NCI-H345 (cell line): ENCODE measurements at regions not wholly inside any gene's neighbourhood (a gene's known extent, or its start where the extent isn't known, plus 50 kb on each side); places are given as distances from the start of the nearest gene placed in this dataset.
"Not testable (repeated sequence)": the region's sequence is repeated elsewhere in the genome, so short reads cannot be mapped to it uniquely, and the experiment has no call there.

Experiments
- DNase-seq: peaks from one replicate; lab custom pipeline; 2025; lab: John Stamatoyannopoulos, UW

DNA sequence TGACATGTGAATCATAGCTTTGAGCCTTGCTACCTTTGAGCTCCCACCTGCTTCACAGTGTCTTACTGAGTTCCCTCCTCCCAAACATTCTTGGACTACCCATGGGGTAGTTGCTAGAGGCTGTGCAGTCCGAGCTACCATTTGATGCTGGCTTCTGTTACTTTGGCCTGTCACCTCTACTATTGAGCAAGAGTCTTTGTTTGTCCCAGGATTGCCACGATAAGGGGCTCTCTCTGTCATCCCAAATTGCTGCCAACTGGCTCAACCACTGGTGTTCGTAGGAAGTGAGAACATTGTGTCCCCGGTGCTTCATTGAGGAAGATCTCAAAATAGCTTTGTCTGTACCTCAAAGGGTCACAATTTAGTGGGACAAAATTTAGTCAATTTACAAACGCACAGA, 59.1 kb upstream of the PAX8 start:
- DNase-seq, result no peak

GRCh38 chr2:113336040-113336439, 57.3 kb upstream of the PAX8 start:
- DNase-seq, result peak; percentile 41

GRCh38 chr2:113334147-113334546, 55.4 kb upstream of the PAX8 start:
- no peak for DNase-seq

- not testable (repeated sequence) for DNase-seq
These were observed 55.0 kb upstream of the PAX8 start for GRCh38 chr2:113333735-113334134.

DNA sequence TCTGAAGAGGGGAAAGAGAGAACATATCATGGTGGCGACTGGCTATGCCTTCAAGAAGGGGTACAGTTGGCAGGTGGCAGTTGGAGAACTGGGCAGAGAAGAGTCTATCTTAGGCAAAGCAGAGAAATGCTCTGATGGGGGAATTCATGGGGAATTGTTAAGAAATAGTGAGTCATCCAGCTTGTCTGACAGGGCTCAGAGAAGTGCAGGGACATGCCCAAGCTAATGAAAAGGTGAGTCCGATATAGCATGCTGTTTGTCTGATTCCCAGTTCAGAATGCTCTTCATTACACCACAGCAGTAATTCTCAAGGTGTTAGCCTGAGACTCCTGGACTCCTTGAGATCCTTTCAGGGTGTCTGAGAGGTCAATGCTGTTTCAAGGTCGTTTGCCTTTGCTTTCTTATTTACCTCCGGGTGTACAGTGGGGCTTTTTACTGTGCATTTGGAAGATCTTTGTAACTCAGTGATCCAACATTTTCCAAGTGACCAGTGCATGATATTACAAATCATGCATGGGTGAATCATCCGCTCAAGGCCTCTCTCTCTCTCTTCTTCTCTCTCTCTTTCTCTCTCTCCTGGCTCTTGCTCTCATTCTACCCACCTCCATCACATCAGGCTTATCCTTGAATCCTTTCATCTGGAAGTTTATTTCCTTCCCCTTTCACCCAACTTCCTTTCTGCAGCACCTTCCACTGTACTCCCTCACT, 51.5 kb upstream of the PAX8 start:
- DNase-seq, result not testable (repeated sequence)

DNA sequence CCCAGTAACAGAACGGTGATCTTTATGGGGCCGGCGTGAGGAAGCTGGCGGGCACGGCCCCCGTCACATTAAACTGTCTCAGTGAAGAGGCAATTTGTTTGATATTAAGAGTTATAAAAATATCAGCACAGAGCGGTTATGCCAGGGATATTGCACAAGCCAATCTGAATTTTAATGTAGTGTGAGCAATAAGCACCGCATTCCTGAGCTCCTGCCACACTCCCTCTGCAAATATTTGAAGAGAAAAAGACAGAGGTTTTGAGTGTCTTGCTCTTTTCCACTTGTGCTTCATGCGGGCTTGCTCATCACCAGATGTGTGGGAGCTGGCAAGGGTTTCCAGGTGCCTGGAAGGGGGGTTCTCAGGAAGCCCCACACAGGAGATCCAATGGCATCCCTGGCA, 50.3 kb upstream of the PAX8 start:
- not testable (repeated sequence) for DNase-seq

DNA sequence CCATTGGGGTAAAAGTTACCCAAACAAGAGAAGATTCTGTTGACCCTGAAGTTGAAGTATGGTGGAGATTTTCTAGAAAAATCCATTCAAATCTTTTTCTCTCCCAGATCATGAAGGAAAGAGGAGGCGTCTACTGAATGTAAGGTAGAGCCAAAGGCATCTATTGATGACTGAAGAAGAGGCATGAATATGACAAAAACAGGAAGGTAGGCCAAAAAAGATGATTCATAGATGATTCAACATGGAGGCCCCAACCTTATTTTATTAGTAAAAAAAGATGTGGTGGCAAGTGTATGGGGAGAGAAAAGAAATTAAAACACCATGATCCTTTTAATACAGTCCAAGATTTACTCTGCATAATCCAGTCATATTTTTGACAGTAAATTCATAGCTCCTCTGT, 49.9 kb upstream of the PAX8 start:
- DNase-seq, result not testable (repeated sequence)
